Suprapubic skin (tissue), 4 donors: ENCODE measurements at regions not wholly inside any gene's neighbourhood (a gene's known extent, or its start where the extent isn't known, plus 50 kb on each side); places are given as distances from the start of the nearest gene placed in this dataset.
A peak's percentile ranks its signal among the peaks of the same experiment; 100 is the strongest.

Experiments used
- DNase-seq, 2 donors: peaks; one replicate each; pipeline ENCODE4 v3.0.0-alpha.2; 2019; ENCODE audit warnings: low spot score in 2 of 2
- H3K27ac ChIP-seq: fragments of 200-600 bp; sonication (generic); one replicate; pipeline ENCODE4 v1.5.1; 2019
- H3K27me3 ChIP-seq: fragments of 200-600 bp; sonication (generic); one replicate; pipeline ENCODE4 v1.5.1; 2019
- H3K36me3 ChIP-seq: fragments of 200-600 bp; sonication (generic); one replicate; pipeline ENCODE4 v1.5.1; 2019
- H3K4me1 ChIP-seq: fragments of 200-600 bp; sonication (generic); one replicate; pipeline ENCODE4 v1.5.1; 2019
- H3K4me3 ChIP-seq: fragments of 200-600 bp; sonication (generic); one replicate; pipeline ENCODE4 v1.5.1; 2019; ENCODE audit warnings: mild to moderate bottlenecking
- H3K9me3 ChIP-seq: fragments of 200-600 bp; sonication (generic); one replicate; pipeline ENCODE4 v1.5.1; 2019
- CTCF ChIP-seq, 2 donors: fragments of 200-600 bp in 1 of 2; fragments of 450-650 bp in 1 of 2; sonication (generic) in 1 of 2; IDR thresholded peaks; one replicate each; pipeline ENCODE4 v1.5.1; 2016 to 2019; ENCODE audit warnings: antibody characterized with exemption in 2 of 2, mild to moderate bottlenecking in 1 of 2, moderate library complexity in 1 of 2
- EP300 ChIP-seq: sonication (generic); formaldehyde crosslinking; IDR thresholded peaks from one replicate; pipeline ENCODE4 v1.6.1; 2017; ENCODE audit warnings: antibody characterized with exemption
- POLR2A ChIP-seq, 2 donors: fragments of 450-650 bp; IDR thresholded peaks; one replicate each; pipeline ENCODE4 v1.6.1; 2017; ENCODE audit warnings: antibody characterized with exemption in 2 of 2, mild to moderate bottlenecking in 2 of 2, moderate library complexity in 2 of 2
- POLR2AphosphoS5 ChIP-seq, 3 donors: sonication (generic); formaldehyde crosslinking; IDR thresholded peaks; one replicate each; pipeline ENCODE4 v1.6.1; 2017; ENCODE audit warnings: antibody characterized with exemption in 3 of 3
- WGBS: methylation state at CpG from one replicate; pipeline ENCODE4 v1.1.5; 2018; 5-methylcytosine and 5-hydroxymethylcytosine counted together

GRCh38 chr6:169968541-169969270, 217.3 kb downstream of the ERMARD start:
- Histone ChIP-seq H3K4me3 (no peak overlapping the region), H3K27ac (no peak overlapping the region), H3K27me3 (peaks cover 3% of the 10 kb centered on the region), H3K9me3 (no peaks in the 10 kb centered on the region), H3K4me1 (no peaks in the 10 kb centered on the region), H3K36me3 (no peaks in the 10 kb centered on the region)
- peak; percentile 32 to 58 for DNase-seq
- no peak for TF ChIP-seq EP300
- 90% methylated on average over 10 of the region's 15 CpGs for WGBS

GRCh38 chr6:169967687-169968086, 216.3 kb downstream of the ERMARD start:
- H3K9me3 ChIP-seq, result no peaks in the 10 kb centered on the region
- WGBS, result 96% methylated on average over 8 of the region's 8 CpGs
- peak in 1 of 2 donors; percentile 59 for DNase-seq
- H3K27me3 ChIP-seq, result peaks cover 3% of the 10 kb centered on the region
- TF ChIP-seq EP300 (no peak), POLR2A (IDR thresholded peaks at IDR 0.05) (no peak), CTCF (IDR thresholded peaks at IDR 0.05) (no peak), POLR2AphosphoS5 (IDR thresholded peaks at IDR 0.05) (no peak)
- no peaks in the 10 kb centered on the region for H3K4me1 ChIP-seq
- no peak overlapping the region for H3K4me3 ChIP-seq
- H3K27ac ChIP-seq, result no peak overlapping the region
- H3K36me3 ChIP-seq, result no peaks in the 10 kb centered on the region

- H3K27ac ChIP-seq, result no peak overlapping the region
- DNase-seq, result peak; percentile 53 to 69
- 87% methylated on average over 7 of the region's 20 CpGs for WGBS
Observed at GRCh38 chr6:169966312-169967181, 215.1 kb downstream of the ERMARD start.

GRCh38 chr6:169965657-169966311, 214.4 kb downstream of the ERMARD start:
- Histone ChIP-seq H3K36me3 (no peaks in the 10 kb centered on the region), H3K4me3 (no peak overlapping the region), H3K27me3 (peaks cover 5% of the 10 kb centered on the region), H3K9me3 (no peaks in the 10 kb centered on the region), H3K27ac (no peak overlapping the region), H3K4me1 (peaks cover 10% of the 10 kb centered on the region)
- 94% methylated on average over 21 of the region's 25 CpGs for WGBS
- no peak for TF ChIP-seq EP300
- no peak for TF ChIP-seq POLR2A (IDR thresholded peaks at IDR 0.05)
- no peak for TF ChIP-seq CTCF (IDR thresholded peaks at IDR 0.05)
- no peak for TF ChIP-seq POLR2AphosphoS5 (IDR thresholded peaks at IDR 0.05)
- DNase-seq, result peak in 1 of 2 donors; percentile 71

More at GRCh38 chr6:169966312-169967181, 215.1 kb downstream of the ERMARD start:
- Histone ChIP-seq H3K36me3 (no peaks in the 10 kb centered on the region), H3K4me3 (no peak overlapping the region), H3K9me3 (no peaks in the 10 kb centered on the region), H3K4me1 (peaks cover 2% of the 10 kb centered on the region), H3K27me3 (peaks cover 5% of the 10 kb centered on the region)
- TF ChIP-seq POLR2A (IDR thresholded peaks at IDR 0.05) (no peak), CTCF (IDR thresholded peaks at IDR 0.05) (no peak), POLR2AphosphoS5 (IDR thresholded peaks at IDR 0.05) (no peak), EP300 (no peak)

- Histone ChIP-seq H3K9me3 (no peaks in the 10 kb centered on the region), H3K4me1 (peaks cover 10% of the 10 kb centered on the region), H3K27ac (no peak overlapping the region), H3K27me3 (peaks cover 5% of the 10 kb centered on the region), H3K36me3 (no peaks in the 10 kb centered on the region), H3K4me3 (no peak overlapping the region)
- DNase-seq, result peak in 1 of 2 donors; percentile 38
- TF ChIP-seq EP300 (no peak), POLR2AphosphoS5 (IDR thresholded peaks at IDR 0.05) (no peak), CTCF (IDR thresholded peaks at IDR 0.05) (no peak)
- 69% methylated on average over 6 of the region's 6 CpGs for WGBS
Observed at GRCh38 chr6:169965239-169965638, 213.8 kb downstream of the ERMARD start.
